Medulla oblongata (tissue), 1 donor: ENCODE measurements at regions not wholly inside any gene's neighbourhood (a gene's known extent, or its start where the extent isn't known, plus 50 kb on each side); places are given as distances from the start of the nearest gene placed in this dataset.

Experiments used
- DNase-seq: peaks from one replicate; pipeline ENCODE4 v3.0.0-alpha.2; 2015; ENCODE audit errors: extremely low spot score

- no peak for DNase-seq
These were observed 151.7 kb downstream of the NUAK1 start for GRCh38 chr12:105986779-105987684.

- no peak for DNase-seq
These were observed 151.1 kb downstream of the NUAK1 start for GRCh38 chr12:105987685-105988035.

- no peak for DNase-seq
These were observed 145.7 kb downstream of the NUAK1 start for GRCh38 chr12:105992849-105993740.

GRCh38 chr12:105993766-105994555 lies 144.8 kb downstream of the NUAK1 start:
- no peak for DNase-seq

GRCh38 chr12:105995961-105996431 lies 142.8 kb downstream of the NUAK1 start:
- DNase-seq = no peak

GRCh38 chr12:105998561-105998960 lies 140.2 kb downstream of the NUAK1 start:
- no peak for DNase-seq

GRCh38 chr12:106000382-106001104 lies 138.2 kb downstream of the NUAK1 start:
- DNase-seq = no peak

- no peak for DNase-seq
These were observed 137.5 kb downstream of the NUAK1 start for GRCh38 chr12:106001105-106001836.

- no peak for DNase-seq
These were observed 136.9 kb downstream of the NUAK1 start for GRCh38 chr12:106001837-106002218.

- no peak for DNase-seq
These were observed 135.5 kb downstream of the NUAK1 start for GRCh38 chr12:106003297-106003696.

- no peak for DNase-seq
These were observed 134.5 kb downstream of the NUAK1 start for GRCh38 chr12:106004289-106004688.

GRCh38 chr12:106006382-106006781 lies 132.4 kb downstream of the NUAK1 start:
- DNase-seq = no peak

- DNase-seq = no peak
These were observed 131.8 kb downstream of the NUAK1 start for GRCh38 chr12:106006940-106007339.

- no peak for DNase-seq
These were observed 128.0 kb downstream of the NUAK1 start for GRCh38 chr12:106010741-106011140.
